UCSD-AML1 (cell line): ENCODE measurements at regions not wholly inside any gene's neighbourhood (a gene's known extent, or its start where the extent isn't known, plus 50 kb on each side); places are given as distances from the start of the nearest gene placed in this dataset.

Source experiments
- DNase-seq: peaks from one replicate; lab custom pipeline; 2025; ENCODE audit not compliant: unreplicated experiment; lab: John Stamatoyannopoulos, UW

DNA sequence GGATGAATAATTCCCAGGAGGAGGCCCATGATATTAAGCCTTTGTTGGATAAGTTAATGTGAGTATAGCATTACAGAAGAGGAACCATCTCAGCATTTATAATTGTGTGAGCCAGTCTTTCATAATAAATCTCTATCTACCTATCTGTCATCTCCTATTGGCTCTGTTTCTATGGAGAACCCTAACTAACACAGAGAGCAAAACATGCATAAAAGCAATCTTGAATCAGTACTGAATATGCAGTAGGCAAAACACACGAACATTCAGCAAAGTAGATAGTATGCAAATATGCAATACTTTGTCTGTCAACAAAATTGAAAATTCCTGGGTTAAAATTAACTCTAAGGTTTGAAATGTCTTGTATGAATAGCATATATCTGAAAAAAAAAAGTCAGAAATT, 966.3 kb downstream of the DIAPH3 start:
- DNase-seq = no peak

DNA sequence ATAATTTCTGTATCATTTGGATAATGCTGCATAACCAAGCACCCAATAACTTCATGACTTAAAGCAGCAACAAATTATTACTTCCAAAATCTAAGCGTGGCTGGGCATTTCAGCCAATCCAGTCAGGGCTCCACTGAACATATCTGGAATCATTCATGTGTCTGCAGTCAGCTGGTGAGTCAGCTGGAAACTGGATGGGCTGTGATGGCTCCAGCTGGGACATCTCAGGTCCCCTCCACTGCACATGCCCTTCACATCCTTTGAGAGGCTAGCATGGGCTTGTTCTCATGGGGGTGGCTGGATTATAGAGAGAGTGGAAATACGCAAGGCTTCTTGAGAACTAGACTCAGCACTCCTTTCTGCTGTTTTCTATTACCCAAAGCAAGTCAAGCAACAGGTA, 961.9 kb downstream of the DIAPH3 start:
- no peak for DNase-seq

- no peak for DNase-seq
These were observed 959.9 kb downstream of the DIAPH3 start for GRCh38 chr13:59203855-59204254.

DNA sequence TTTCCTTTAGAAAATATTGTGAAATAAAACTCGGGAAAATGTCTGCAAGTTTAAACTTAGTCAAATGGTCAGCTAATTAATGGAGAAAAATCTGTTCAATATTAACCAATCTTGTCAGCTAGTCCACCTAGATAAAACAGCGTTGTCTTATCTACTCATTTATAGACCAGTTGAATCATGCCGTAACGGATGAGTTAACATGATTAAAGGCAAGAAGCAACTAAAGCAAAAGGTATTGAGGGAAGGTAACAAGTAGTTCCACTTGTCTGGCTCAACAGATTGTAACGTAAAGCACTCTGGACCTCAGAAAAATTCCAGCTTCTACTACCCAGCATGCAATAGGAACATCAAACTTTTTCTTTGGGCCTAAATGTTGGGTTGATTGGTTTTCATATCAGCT, 958.2 kb downstream of the DIAPH3 start:
- no peak for DNase-seq

DNA sequence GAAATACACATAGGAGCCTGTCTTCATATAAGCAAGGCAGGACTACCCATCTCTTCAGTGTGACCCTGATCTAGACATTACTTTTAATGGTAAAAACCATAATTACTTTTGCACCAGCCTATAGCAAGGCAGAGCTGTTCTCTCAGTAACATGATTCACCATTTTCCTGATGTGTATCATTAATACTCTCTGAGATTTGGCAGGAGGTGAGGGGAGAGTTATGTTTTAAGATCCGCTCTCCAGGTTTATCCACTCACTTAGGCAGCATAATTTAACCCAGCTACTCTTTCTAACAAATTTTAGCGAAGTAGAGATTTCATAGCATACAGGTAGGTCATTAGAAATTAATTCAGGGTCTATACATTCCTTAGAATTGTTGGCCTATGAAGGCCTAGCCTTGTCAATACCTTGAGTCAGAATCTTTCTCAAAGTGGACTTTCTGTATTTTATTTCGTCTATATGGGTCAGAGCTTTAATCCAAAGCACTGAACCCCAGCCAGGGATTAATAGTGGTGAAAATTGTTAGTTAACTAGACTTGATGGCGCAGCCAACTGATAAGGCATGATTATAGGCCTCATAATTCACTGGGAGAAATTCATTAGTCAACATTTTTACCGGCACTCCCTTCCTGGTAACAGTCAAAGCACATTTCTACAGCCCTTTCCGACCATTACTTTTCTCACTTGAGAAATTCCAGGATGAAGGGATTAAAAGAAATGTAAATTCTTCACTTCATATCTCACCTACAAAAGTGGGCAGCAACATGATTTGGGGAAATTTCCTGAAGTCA, 955.1 kb downstream of the DIAPH3 start:
- no peak for DNase-seq

GRCh38 chr13:59210543-59210942, 953.2 kb downstream of the DIAPH3 start:
- no peak for DNase-seq

GRCh38 chr13:59211606-59212005, 952.1 kb downstream of the DIAPH3 start:
- DNase-seq = no peak

DNA sequence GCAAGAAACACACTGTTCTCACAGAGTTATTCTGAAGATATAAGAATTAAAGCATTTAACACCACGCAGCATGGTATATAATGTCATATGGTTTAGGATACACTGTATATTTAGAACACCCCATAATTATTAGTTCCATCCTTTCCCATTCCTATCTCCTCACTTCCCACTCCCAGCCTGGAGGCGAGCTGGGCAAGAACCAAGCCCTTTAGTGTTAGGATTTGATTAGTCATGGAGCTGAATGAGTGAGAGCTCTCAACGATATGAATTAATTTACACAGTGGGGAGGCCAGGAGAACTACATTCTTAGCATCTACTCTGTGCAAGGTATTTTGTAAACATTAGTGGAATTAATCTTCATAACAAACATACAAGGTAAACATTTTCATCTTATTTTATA, 934.3 kb downstream of the DIAPH3 start:
- no peak for DNase-seq

DNA sequence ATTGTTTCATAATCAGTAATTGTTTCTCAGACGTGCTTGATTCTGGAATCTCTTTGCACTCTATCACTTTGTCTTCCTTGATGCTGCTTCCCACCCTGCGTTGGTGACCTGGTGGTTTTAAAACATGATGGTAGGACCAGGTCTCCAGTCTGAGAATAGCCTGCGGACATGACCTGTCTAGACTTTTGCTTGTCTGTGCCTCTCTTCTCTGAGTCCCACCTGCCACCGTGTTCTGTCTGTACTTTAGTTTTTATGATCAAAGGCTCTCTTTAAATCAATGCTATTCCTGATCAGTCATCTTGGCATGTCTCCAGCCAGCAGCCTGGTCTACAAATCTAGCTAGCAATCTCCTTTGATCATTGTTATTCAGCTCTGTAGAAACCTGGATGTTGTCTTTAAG, 933.9 kb downstream of the DIAPH3 start:
- no peak for DNase-seq

DNA sequence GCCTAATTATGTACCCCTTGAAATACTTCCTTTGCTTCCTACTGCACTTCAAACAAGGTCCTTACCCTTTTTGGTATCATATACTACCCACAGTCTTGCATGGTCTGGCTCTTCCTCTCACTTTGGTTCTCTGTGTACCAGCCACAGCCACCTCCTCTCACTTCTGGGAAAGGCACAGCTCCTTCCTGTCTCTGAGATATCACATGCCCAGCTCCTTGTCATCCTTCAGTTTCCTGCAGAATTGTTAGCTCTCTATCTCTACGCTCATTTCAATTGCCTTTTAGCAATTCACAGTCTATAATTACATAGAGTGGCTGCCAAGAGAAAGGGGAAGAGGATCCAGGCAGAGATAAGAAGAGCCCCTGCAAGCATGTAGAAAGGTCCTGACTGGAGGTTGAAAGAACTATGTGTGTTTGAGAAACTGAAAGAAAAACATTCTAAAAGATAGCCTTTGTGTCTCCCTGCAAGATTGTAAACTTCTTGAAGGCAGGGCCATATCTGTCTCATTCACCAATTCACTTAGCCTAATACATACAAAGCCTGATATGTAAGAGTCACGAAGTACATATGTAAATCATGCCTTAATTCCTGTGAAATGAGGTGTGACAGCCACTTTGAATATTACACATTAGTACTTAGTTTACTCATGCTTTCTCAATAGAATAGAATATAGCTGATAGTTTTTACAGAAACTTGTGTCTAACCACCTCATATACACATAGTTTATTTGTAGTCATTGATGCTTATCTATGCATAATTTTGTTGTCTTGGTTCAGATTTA, 933.1 kb downstream of the DIAPH3 start:
- DNase-seq = no peak

GRCh38 chr13:59236309-59236919, 927.3 kb downstream of the DIAPH3 start:
- no peak for DNase-seq

- DNase-seq = no peak
These were observed 926.8 kb downstream of the DIAPH3 start for GRCh38 chr13:59236944-59237343.

DNA sequence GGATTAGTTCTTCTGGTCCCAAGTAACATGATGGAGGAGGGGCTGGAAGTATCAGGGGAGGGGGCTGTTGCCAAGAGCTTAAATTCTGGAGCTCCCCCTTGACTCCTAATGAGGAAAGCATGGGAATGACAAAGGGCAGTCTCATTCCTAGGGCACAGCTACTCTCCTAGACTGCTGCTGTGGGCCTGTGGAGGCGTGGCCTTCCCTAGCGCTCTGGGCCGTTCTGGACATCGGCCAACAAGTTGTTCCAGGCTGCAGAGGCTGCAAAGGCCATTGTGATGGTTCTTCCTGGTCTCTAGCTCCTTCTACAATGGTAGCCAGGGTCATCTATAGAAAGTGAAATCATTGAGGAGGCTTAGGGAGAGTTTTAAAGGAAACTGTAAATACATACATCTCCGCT, 916.6 kb downstream of the DIAPH3 start:
- no peak for DNase-seq

- DNase-seq = no peak
These were observed 913.2 kb downstream of the DIAPH3 start for GRCh38 chr13:59250336-59251189.

DNA sequence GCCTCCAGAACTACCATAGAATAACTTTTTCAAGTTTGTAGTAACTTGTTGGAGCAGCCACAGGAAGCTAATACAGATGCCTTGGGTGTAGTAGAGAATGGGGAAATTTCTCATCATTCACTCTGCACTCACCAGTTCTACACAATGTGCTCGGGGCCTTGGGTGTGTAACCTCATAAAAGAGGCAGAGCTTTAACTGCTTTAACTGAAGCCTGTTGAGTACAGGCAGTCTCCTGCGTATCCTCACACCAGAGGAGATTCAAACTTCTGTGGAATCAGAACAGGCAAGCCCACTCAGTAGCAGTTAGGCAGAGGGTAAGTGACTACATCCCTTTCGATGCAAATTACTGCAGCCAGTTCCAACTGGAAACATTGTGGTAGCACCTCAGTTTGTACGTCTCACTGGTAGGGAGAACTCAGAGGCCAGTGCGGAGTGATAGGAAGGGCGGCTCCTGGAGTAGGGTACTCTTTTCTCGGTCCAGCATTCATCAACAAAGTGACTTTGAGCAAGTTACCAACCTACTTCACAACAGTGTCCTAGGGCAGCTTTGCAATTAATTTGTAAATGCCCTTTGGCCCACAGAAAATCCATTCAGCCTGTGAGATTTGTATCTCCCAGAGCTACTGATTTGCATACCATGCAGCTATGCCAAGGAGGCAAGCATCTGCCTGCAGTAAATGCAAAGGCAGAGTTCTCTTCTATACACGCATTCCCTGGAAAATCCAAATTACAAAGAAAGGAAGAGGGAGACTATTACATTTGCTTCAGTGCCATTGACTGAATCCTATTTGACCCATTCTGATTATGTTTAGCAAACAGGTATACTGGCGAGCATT, 904.3 kb downstream of the DIAPH3 start:
- DNase-seq = peak; percentile 9

GRCh38 chr13:59261928-59262488, 901.7 kb downstream of the DIAPH3 start:
- no peak for DNase-seq

- DNase-seq = no peak
These were observed 900.2 kb downstream of the DIAPH3 start for GRCh38 chr13:59263531-59263930.

DNA sequence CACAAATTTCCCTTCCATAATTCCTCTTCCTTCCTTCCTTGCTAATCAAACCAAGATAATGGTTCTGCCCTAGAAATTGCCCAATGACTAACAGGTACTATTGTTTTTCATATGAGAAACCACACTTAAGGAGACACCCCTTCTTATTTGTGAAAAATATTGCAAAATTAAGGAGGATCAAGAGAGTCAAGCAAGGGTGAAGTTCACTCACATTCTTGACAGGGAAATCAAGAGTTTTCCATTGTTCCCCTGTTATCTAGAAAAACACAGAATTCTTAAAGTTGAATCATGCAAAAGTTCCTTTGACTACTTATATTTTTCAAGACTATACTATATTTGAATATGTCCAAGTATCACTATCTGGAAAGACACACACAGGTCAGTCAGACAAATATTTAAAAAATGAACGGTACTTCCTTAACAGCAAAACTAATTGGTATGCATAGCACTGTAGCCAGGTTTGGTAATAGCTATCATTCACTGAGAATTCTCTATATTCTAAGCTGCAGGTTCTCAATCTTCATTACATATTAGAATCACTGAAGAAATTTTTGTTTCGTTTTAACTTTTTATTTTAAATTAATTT, 897.2 kb downstream of the DIAPH3 start:
- no peak for DNase-seq

DNA sequence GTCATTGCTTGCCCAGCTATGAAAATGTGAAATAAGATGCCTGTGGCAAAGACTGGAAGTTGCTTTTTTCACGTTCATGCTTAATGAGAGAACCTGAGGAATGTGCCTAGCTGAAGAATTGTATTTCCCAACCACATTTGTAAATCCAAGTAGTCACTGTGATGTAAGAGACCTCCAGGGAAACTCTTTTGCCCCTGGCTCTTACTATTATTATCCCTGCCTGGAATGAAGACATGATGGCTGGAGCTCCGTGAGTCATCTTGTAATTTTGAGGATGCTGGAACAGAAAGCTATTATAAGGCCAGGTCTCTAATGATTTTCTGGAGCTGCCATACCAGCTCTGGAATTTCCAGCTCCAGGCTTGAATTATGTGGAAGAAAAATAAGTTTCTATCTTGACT, 894.3 kb downstream of the DIAPH3 start:
- no peak for DNase-seq

DNA sequence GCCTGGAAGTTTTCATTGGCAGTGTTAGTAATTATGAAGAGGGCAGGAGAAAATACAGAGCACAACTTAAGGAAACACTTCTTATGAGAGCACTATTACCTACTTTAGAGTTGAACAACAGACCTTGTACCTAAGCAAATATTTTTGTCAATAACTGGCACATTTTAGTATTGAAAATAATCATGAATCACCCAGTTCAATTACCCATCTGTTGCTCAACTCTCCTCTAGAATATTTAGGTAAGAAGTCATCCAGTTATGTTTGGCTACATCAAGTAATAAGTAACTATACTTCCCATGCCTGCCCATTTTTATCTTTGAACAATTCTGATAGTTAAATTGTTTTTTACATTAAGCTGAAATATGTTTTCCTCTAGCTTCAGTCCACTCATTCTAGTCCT, 893.4 kb downstream of the DIAPH3 start:
- DNase-seq = no peak
